H1 (cell line): ENCODE measurements at regions not wholly inside any gene's neighbourhood (a gene's known extent, or its start where the extent isn't known, plus 50 kb on each side); places are given as distances from the start of the nearest gene placed in this dataset.

Source experiments
- CTCF ChIA-PET: fragments of 300-600 bp; sonication (Branson Sonifier 250); formaldehyde crosslinking; loops from one replicate; lab custom pipeline; 2021; ENCODE audit not compliant: partially characterized antibody; lab: Charles Lee
- POLR2A ChIA-PET: fragments of 300-600 bp; sonication (Branson Sonifier 250); formaldehyde crosslinking; loops from one replicate; lab custom pipeline; 2021; ENCODE audit warnings: inconsistent platforms; ENCODE audit not compliant: partially characterized antibody; lab: Charles Lee
- DNase-seq, 2 experiments: peaks; one replicate each; pipeline versions ENCODE4 v3.0.0 to v3.0.0-alpha.2; 2010 to 2022; ENCODE audit warnings: low spot score in 2 of 2, low read depth in 1 of 2, mixed read lengths in 1 of 2
- FAIRE-seq: peaks from 2 replicates; lab custom pipeline; 2011; peaks lifted over from hg19 to GRCh38; lab: Jason Lieb, UNC
- H2AFZ ChIP-seq: 2 replicates; pipeline ENCODE4 v1.8.1; 2012; ENCODE audit warnings: low read length, inconsistent platforms
- H2AK5ac ChIP-seq: 2 replicates; pipeline ENCODE4 v1.6.1; 2013; ENCODE audit warnings: low read depth, low read length
- H2BK120ac ChIP-seq: replicated peaks from 2 replicates; pipeline ENCODE3; 2013; ENCODE audit warnings: low read depth, low read length, inconsistent platforms
- H2BK12ac ChIP-seq: 2 replicates; pipeline ENCODE4 v1.6.1; 2013; ENCODE audit warnings: low read depth, low read length
- H2BK15ac ChIP-seq: 2 replicates; pipeline ENCODE4 v1.6.1; 2013; ENCODE audit warnings: low read length
- H2BK20ac ChIP-seq: 2 replicates; pipeline ENCODE4 v1.6.1; 2013; ENCODE audit warnings: low read length
- H2BK5ac ChIP-seq: 2 replicates; pipeline ENCODE4 v1.6.1; 2013; ENCODE audit warnings: low read depth, low read length
- H3K14ac ChIP-seq: 2 replicates; pipeline ENCODE4 v1.6.1; 2013; ENCODE audit warnings: inconsistent platforms; ENCODE audit not compliant: insufficient read length
- H3K18ac ChIP-seq: 2 replicates; pipeline ENCODE4 v1.6.1; 2013; ENCODE audit warnings: low read length; ENCODE audit errors: extremely low read depth
- H3K23ac ChIP-seq: 2 replicates; pipeline ENCODE4 v1.6.1; 2013; ENCODE audit warnings: inconsistent platforms; ENCODE audit not compliant: insufficient read length
- H3K23me2 ChIP-seq: 2 replicates; pipeline ENCODE4 v1.6.1; 2013; ENCODE audit warnings: low read depth, low read length
- H3K27ac ChIP-seq: 2 replicates; pipeline ENCODE4 v1.6.1; 2011; ENCODE audit warnings: low read depth, low read length, inconsistent platforms
- H3K27me3 ChIP-seq, 4 experiments: replicated peaks in 1 of 4; 1 replicate in 1 of 4; 2 replicates in 3 of 4; pipeline versions ENCODE4 v1.6.1 to v1.8.1; 2011 to 2013; ENCODE audit warnings: low read length in 3 of 4, mild to moderate bottlenecking in 3 of 4, inconsistent platforms in 2 of 4, mixed read lengths in 2 of 4, moderate library complexity in 1 of 4; ENCODE audit not compliant: control insufficient read depth in 3 of 4, insufficient read depth in 3 of 4; ENCODE audit errors: extremely low read depth in 1 of 4
- H3K36me3 ChIP-seq, 4 experiments: 2 replicates each; pipeline versions ENCODE4 v1.6.1 to v1.8.1; 2011 to 2013; ENCODE audit warnings: mild to moderate bottlenecking in 4 of 4, low read length in 3 of 4, moderate library complexity in 2 of 4, control low read depth in 1 of 4, inconsistent platforms in 1 of 4; ENCODE audit not compliant: insufficient read depth in 4 of 4, control insufficient read depth in 2 of 4
- H3K4ac ChIP-seq: replicated peaks from 2 replicates; pipeline ENCODE3; 2013; ENCODE audit warnings: low read length, low read depth, mixed read lengths, inconsistent platforms; ENCODE audit not compliant: insufficient read length
- H3K4me1 ChIP-seq, 4 experiments: replicated peaks in 1 of 4; 1 replicate in 1 of 4; 2 replicates in 3 of 4; pipeline versions ENCODE4 v1.6.1 to v1.8.1; 2011 to 2013; ENCODE audit warnings: low read length in 3 of 4, inconsistent platforms in 2 of 4, mixed read lengths in 1 of 4; ENCODE audit not compliant: insufficient read depth in 4 of 4, control insufficient read depth in 3 of 4
- H3K4me2 ChIP-seq, 2 experiments: 2 replicates each; pipeline versions ENCODE4 v1.6.1 to v1.8.1; 2011 to 2013; ENCODE audit warnings: low read depth in 2 of 2, low read length in 2 of 2, control low read depth in 1 of 2, inconsistent platforms in 1 of 2, mild to moderate bottlenecking in 1 of 2; ENCODE audit not compliant: insufficient read depth in 1 of 2
- H3K4me3 ChIP-seq, 4 experiments: fragments of 200-600, 300-600 bp in 1 of 4; sonication (generic), shearing (Covaris generic), sonication (Bioruptor Twin) in 1 of 4; 2 replicates each; pipeline versions ENCODE4 v1.5.1 to v1.8.1; 2011 to 2016; ENCODE audit warnings: low read length in 4 of 4, low read depth in 3 of 4, control low read depth in 2 of 4, inconsistent platforms in 2 of 4, mild to moderate bottlenecking in 2 of 4, mixed read lengths in 1 of 4, moderate library complexity in 1 of 4; ENCODE audit not compliant: insufficient read depth in 2 of 4; ENCODE audit errors: extremely low read depth in 1 of 4
- H3K56ac ChIP-seq: replicated peaks from 2 replicates; pipeline ENCODE3; 2013; ENCODE audit warnings: low read depth, mild to moderate bottlenecking, mixed read lengths, low read length, inconsistent platforms; ENCODE audit not compliant: insufficient read length
- H3K79me1 ChIP-seq: 2 replicates; pipeline ENCODE4 v1.6.1; 2013; ENCODE audit warnings: low read depth, low read length, control low read depth
- H3K79me2 ChIP-seq, 2 experiments: 2 replicates each; pipeline versions ENCODE4 v1.6.1 to v1.8.1; 2012 to 2013; ENCODE audit warnings: low read length in 2 of 2, mild to moderate bottlenecking in 2 of 2, inconsistent platforms in 1 of 2; ENCODE audit not compliant: insufficient read depth in 2 of 2, control insufficient read depth in 1 of 2
- H3K9ac ChIP-seq, 4 experiments: replicated peaks in 1 of 4; 1 replicate in 1 of 4; 2 replicates in 3 of 4; pipeline versions ENCODE4 v1.6.1 to v1.8.1; 2011 to 2013; ENCODE audit warnings: low read depth in 3 of 4, low read length in 3 of 4, control low read depth in 2 of 4, mild to moderate bottlenecking in 2 of 4, moderate library complexity in 2 of 4, inconsistent platforms in 1 of 4; ENCODE audit errors: extremely low read depth in 1 of 4
- H3K9me3 ChIP-seq, 2 experiments: 2 replicates each; pipeline versions ENCODE4 v1.6.1 to v1.8.1; 2012 to 2013; ENCODE audit warnings: mild to moderate bottlenecking in 2 of 2, moderate library complexity in 2 of 2, control low read depth in 1 of 2, inconsistent platforms in 1 of 2, low read depth in 1 of 2, low read length in 1 of 2, mixed read lengths in 1 of 2; ENCODE audit not compliant: insufficient read depth in 2 of 2
- H4K20me1 ChIP-seq, 2 experiments: replicated peaks in 1 of 2; 2 replicates each; pipeline versions ENCODE3 to v1.8.1; 2011 to 2013; ENCODE audit warnings: inconsistent platforms in 2 of 2, low read length in 2 of 2, mild to moderate bottlenecking in 1 of 2; ENCODE audit not compliant: insufficient read depth in 2 of 2, control insufficient read depth in 1 of 2
- H4K5ac ChIP-seq: 2 replicates; pipeline ENCODE4 v1.6.1; 2013; ENCODE audit warnings: low read length, low read depth, mixed read lengths, inconsistent platforms; ENCODE audit not compliant: insufficient read length
- H4K8ac ChIP-seq: 2 replicates; pipeline ENCODE4 v1.8.0; 2013; ENCODE audit warnings: mild to moderate bottlenecking, moderate library complexity, low read length, inconsistent platforms; ENCODE audit not compliant: insufficient read depth; ENCODE audit errors: extremely low read depth
- H4K91ac ChIP-seq: replicated peaks from 2 replicates; pipeline ENCODE3; 2013; ENCODE audit warnings: low read length, mixed read lengths, inconsistent platforms; ENCODE audit not compliant: insufficient read length
- CTCF ChIP-seq, 3 experiments: IDR thresholded peaks; 1 replicate in 2 of 3; 2 replicates in 1 of 3; pipeline versions ENCODE4 v1.5.1 to v1.6.1; 2011; ENCODE audit warnings: low read length in 3 of 3, mild to moderate bottlenecking in 3 of 3, inconsistent platforms in 2 of 3, low read depth in 1 of 3, moderate library complexity in 1 of 3; ENCODE audit not compliant: insufficient read depth in 1 of 3; ENCODE audit errors: control extremely low read depth in 1 of 3
- EZH2 ChIP-seq: fragments of 200-600 bp; sonication (generic); IDR thresholded peaks from 2 replicates; pipeline ENCODE4 v1.7.1; 2012; ENCODE audit warnings: low read depth, mild to moderate bottlenecking, moderate library complexity, low read length, inconsistent platforms; ENCODE audit not compliant: severe bottlenecking
- RAD21 ChIP-seq, 2 experiments: IDR thresholded peaks in 1 of 2; conservative IDR thresholded peaks in 1 of 2; 2 replicates each; pipeline ENCODE4 v1.6.1; 2011; ENCODE audit warnings: low read depth in 2 of 2, low read length in 2 of 2, improper control_type of control experiment in 1 of 2, inconsistent platforms in 1 of 2, mild to moderate bottlenecking in 1 of 2, moderate library complexity in 1 of 2
- RFX5 ChIP-seq: IDR thresholded peaks from 2 replicates; pipeline ENCODE4 v1.6.1; 2011; ENCODE audit warnings: low read depth, low read length, improper control_type of control experiment, borderline replicate concordance
- RXRA ChIP-seq: IDR thresholded peaks from 2 replicates; pipeline ENCODE4 v1.6.1; 2011; ENCODE audit warnings: low read depth, mild to moderate bottlenecking, low read length, moderate library complexity; ENCODE audit not compliant: insufficient read depth
- TCF12 ChIP-seq: IDR thresholded peaks from 2 replicates; pipeline ENCODE4 v1.6.1; 2011; ENCODE audit warnings: low read depth, mild to moderate bottlenecking, low read length
- USF2 ChIP-seq: IDR thresholded peaks from 2 replicates; pipeline ENCODE4 v1.6.1; 2011; ENCODE audit warnings: low read length, improper control_type of control experiment
- WGBS, 2 experiments: shearing (Covaris generic) in 1 of 2; methylation state at CpG; one replicate each; pipeline versions ENCODE4 v1.1.6 to v1.1.7; 2013 to 2015; ENCODE audit warnings: low lambda C conversion rate in 2 of 2, mixed read lengths in 2 of 2, inconsistent platforms in 1 of 2, low coverage in 1 of 2, missing lambda C conversion rate in 1 of 2; ENCODE audit not compliant: insufficient replicate concordance in 2 of 2, insufficient coverage in 1 of 2, insufficient read length in 1 of 2; ENCODE audit errors: extremely low coverage in 1 of 2, missing lambda C conversion rate in 1 of 2; 5-methylcytosine and 5-hydroxymethylcytosine counted together

GRCh38 chr12:23055004-23055403 is 430.0 kb downstream of the ETNK1 start:
- H3K18ac ChIP-seq, result no peak overlapping the region
- H3K9ac ChIP-seq, result no peak overlapping the region
- H3K4ac ChIP-seq, result no peak overlapping the region
- peak; percentile 91 for FAIRE-seq
- 18% methylated on average over 4 of the region's 4 CpGs; no CpG with 5 or more reads in 1 of the 2 experiments for WGBS, 2 experiments
- H4K20me1 ChIP-seq, result no peaks in the 10 kb centered on the region
- H2BK12ac ChIP-seq, result no peak overlapping the region
- H3K79me2 ChIP-seq, result no peaks in the 10 kb centered on the region
- H3K79me1 ChIP-seq, result no peaks in the 10 kb centered on the region
- H3K4me1 ChIP-seq, result no peaks in the 10 kb centered on the region
- no peak overlapping the region for H3K4me3 ChIP-seq
- H3K23me2 ChIP-seq, result no peaks in the 10 kb centered on the region; the same call in 1 of the 2 replicates
- H3K14ac ChIP-seq, result no peak overlapping the region
- H3K27me3 ChIP-seq, result peaks cover 0 to 1% (median 0%) of the 10 kb centered on the region in 4 experiments; a peak in 1 of 7 replicates
- H3K36me3 ChIP-seq, result no peaks in the 10 kb centered on the region
- H3K9me3 ChIP-seq, result no peaks in the 10 kb centered on the region
- no peak overlapping the region for H3K23ac ChIP-seq
- H2BK120ac ChIP-seq, result no peak overlapping the region
- H2BK20ac ChIP-seq, result no peak overlapping the region
- H3K4me2 ChIP-seq, result no peak overlapping the region
- H4K8ac ChIP-seq, result no peak overlapping the region
- H2AK5ac ChIP-seq, result no peak overlapping the region
- H2BK15ac ChIP-seq, result no peak overlapping the region
- ChIA-PET CTCF (interaction anchor here (0.7 to 6.9 kb wide), 27 partner anchors 8 to 346 kb away, joined by 3 to 108 read pairs (median 4); no protein-coding TSS in a partner anchor), POLR2A (no interaction called here)
- no peak overlapping the region for H3K27ac ChIP-seq
- no peak overlapping the region for H2BK5ac ChIP-seq
- peak; percentile 38 to 71 for DNase-seq
- no peak overlapping the region for H4K91ac ChIP-seq
- H4K5ac ChIP-seq, result no peak overlapping the region
- H3K56ac ChIP-seq, result no peak overlapping the region
- TF ChIP-seq EZH2 (no peak), USF2 (peak; percentile 50; the same call in 1 of the 2 replicates), RXRA (0 out of 2 replicates have a peak, but pooled peaks have one; percentile 38), TCF12 (0 out of 2 replicates have a peak, but pooled peaks have one; percentile 8), RFX5 (no peak), CTCF (IDR thresholded peaks at IDR 0.05; ENCODE audit: control extremely low read depth in 1 of 3, insufficient read depth in 1 of 3, low read depth in 1 of 3, low read length in 3 of 3) (peak; percentile 54 to 88 (median 78)), RAD21 (IDR thresholded peaks at IDR 0.05 in 1 of 2, conservative IDR thresholded peaks at IDR 0.05 in 1 of 2; ENCODE audit: low read depth in 2 of 2, low read length in 2 of 2) (peak; percentile 97)
- H2AFZ ChIP-seq, result no peak overlapping the region
